AG09309 (cell line): ENCODE measurements at regions not wholly inside any gene's neighbourhood (a gene's known extent, or its start where the extent isn't known, plus 50 kb on each side); places are given as distances from the start of the nearest gene placed in this dataset.
"Not testable (repeated sequence)": the region's sequence is repeated elsewhere in the genome, so short reads cannot be mapped to it uniquely, and the experiment has no call there.

Source experiments
- DNase-seq: peaks from one replicate; pipeline ENCODE4 v3.0.0-alpha.2; 2010; ENCODE audit warnings: low read depth
- H3K4me3 ChIP-seq: 2 replicates; pipeline ENCODE4 v1.5.1; 2011; ENCODE audit warnings: mild to moderate bottlenecking, low read depth, low read length, moderate library complexity; ENCODE audit not compliant: control insufficient read depth
- TF ChIP-seq, protein P1 (sequence below): IDR thresholded peaks from 2 replicates; pipeline ENCODE4 v1.5.1; 2011; ENCODE audit warnings: mild to moderate bottlenecking, low read depth, low read length, inconsistent platforms; ENCODE audit not compliant: insufficient read depth, control insufficient read depth; ENCODE audit errors: missing control alignments

DNA sequence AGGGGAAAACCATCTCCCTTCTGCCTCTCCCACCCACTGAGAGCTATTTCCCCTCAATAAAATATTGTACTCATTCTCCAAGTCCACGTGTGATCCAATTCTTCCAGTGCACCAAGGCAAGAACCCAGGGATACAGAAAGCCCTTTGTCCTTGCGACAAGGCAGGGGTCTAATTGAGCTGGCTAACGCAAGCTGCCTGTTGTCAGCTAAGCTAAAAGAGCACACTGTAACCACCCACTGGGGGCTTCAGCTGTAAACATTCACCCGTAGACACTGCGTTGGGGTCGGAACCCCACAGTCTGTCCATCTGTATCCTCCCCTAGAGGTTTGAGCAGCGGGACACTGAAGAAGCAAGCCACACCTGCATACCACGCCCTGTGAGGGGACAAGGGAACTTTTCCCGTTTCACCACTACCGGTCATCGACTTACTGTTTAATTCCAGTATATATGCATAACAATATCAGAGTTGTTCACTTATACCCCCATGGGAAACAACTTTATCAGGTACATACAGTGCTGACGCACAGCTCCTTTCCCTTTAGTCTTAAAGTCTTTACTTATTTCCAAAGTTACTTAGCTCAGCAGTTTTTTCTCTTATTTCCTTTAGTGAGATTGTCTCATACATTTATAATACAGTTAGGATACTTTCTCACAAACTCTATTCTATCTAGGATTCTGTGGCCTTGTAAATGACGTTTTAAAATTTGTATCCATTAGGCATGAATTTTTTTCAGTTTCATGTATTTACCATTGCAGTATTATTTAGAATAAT is 721.6 kb downstream of the ANKRD7 start:
- no peak for DNase-seq
- TF ChIP-seq, protein P1, sequence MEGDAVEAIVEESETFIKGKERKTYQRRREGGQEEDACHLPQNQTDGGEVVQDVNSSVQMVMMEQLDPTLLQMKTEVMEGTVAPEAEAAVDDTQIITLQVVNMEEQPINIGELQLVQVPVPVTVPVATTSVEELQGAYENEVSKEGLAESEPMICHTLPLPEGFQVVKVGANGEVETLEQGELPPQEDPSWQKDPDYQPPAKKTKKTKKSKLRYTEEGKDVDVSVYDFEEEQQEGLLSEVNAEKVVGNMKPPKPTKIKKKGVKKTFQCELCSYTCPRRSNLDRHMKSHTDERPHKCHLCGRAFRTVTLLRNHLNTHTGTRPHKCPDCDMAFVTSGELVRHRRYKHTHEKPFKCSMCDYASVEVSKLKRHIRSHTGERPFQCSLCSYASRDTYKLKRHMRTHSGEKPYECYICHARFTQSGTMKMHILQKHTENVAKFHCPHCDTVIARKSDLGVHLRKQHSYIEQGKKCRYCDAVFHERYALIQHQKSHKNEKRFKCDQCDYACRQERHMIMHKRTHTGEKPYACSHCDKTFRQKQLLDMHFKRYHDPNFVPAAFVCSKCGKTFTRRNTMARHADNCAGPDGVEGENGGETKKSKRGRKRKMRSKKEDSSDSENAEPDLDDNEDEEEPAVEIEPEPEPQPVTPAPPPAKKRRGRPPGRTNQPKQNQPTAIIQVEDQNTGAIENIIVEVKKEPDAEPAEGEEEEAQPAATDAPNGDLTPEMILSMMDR: no peak
- H3K4me3 ChIP-seq: no peak overlapping the region

DNA sequence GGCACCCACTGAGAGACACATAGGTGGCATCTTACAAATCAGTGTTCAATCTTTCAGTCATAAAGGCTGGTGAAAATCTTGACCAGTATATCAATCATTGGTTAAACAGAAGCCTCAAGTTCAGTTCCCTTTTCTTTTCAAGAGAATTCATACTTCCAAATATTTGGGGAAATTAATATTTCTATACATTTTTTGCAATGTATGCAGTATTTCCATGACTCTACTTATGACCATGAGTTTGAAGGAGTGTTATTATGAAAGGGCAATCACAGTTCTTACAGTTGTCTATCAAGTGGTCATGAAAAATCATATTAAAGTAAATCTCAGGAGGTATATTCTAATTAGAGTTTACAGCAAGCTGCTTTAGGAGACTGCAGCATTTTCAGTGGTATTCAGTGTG is 724.0 kb downstream of the ANKRD7 start:
- DNase-seq: no peak
- TF ChIP-seq, protein P1: no peak
- no peak overlapping the region for H3K4me3 ChIP-seq

DNA sequence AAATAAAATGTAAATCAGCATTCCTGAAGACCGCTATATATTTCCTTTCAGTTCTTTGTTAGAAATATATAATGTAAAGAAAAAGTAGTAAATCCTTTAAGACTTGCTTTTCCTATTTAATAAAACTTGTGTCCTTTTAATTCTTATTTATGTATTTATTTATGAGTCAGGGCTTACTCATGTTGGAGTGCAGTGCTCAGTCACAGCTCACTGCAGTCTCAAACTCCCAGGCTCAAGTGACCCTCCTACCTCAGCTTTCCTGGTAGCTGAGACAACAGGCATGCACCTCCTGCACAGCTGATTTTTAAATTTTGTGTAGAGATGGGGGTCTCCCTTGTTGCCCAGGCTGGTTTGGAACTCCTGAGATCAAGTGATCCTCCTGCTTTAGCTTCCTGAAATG is 724.5 kb downstream of the ANKRD7 start:
- TF ChIP-seq, protein P1: no peak
- DNase-seq: no peak
- no peak overlapping the region for H3K4me3 ChIP-seq

DNA sequence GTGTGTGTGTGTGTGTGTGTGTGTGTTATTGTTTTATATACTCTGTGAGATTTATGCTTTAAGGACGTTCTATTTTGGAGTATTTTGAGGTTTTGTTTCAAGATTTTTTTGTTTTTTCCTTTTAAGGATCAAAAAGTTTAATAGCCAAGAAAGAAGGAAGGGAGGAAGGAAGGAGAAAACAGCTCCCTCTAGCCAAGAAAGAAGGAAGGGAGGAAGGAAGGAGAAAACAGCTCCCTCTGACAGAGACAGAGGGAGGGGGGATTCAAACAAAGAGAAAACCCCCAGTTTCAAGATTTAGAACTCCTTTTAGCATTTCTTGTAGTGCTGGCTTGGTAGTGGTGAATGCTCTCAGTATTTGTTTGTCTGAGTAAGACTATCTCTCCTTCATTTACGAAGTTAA is 731.8 kb downstream of the ANKRD7 start:
- not testable (repeated sequence) for DNase-seq, H3K4me3 ChIP-seq

DNA sequence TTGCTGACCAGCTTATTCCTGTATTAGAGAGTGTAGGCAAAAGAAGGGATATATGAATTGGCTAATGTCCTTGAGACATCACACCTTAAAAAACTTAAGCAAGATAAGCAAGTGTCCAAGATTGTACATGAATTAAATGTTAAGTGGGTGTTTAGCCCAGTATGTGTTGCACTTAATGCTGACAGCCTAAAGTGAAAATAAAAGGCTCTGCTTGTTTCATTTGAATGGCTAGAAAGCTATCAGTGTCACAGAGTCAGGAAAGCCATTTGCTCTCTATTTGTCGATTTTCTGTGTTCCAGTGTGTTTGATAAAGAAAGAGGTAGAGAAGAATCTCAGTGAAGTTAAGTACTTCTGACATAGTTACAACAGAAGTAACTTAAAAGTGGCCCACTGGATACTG is 744.9 kb downstream of the ANKRD7 start:
- no peak for DNase-seq
- TF ChIP-seq, protein P1: no peak
- no peak overlapping the region for H3K4me3 ChIP-seq

DNA sequence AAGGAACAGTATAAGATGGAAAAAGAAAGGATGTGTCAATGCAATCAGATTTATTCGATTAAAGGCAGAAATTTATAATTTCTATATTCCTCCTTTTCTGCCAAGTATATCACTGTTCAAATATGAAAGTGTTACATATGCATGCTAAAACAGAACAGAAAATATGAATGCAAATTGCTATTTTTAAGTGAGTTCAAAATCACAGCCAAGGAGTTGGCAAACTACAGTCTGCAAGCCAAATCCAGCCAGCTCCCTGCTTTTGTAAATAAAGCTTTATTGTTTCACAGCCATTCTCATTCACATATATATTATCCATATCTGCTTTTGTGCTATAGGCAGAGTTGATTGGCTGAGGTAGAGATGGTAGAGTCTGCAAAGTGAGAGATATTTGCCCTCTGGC is 747.2 kb downstream of the ANKRD7 start:
- H3K4me3 ChIP-seq: no peak overlapping the region
- TF ChIP-seq, protein P1: no peak
- DNase-seq: no peak

DNA sequence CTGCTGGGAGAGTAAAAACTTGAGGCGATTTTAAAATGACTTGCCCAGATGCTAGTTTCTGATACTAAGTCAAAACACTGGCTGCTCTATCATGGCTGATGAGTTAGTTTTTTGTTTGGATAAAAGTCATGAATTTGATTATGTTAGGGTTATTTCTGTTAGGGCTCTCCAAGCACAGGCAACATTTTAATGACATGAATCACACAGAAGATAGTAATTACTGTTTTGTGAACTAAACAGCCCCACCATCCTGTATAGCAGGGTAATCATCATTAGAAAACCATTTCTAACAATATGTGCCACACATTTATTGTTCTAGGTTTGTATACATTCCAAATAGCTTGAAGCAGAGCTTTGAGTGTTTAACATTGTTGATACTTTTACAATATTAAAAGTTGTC is 750.3 kb downstream of the ANKRD7 start:
- H3K4me3 ChIP-seq: no peak overlapping the region
- no peak for DNase-seq
- TF ChIP-seq, protein P1: no peak
